ENCODE measurements at regions not wholly inside any gene's neighbourhood (a gene's known extent, or its start where the extent isn't known, plus 50 kb on each side); places are given as distances from the start of the nearest gene placed in this dataset.

DNA sequence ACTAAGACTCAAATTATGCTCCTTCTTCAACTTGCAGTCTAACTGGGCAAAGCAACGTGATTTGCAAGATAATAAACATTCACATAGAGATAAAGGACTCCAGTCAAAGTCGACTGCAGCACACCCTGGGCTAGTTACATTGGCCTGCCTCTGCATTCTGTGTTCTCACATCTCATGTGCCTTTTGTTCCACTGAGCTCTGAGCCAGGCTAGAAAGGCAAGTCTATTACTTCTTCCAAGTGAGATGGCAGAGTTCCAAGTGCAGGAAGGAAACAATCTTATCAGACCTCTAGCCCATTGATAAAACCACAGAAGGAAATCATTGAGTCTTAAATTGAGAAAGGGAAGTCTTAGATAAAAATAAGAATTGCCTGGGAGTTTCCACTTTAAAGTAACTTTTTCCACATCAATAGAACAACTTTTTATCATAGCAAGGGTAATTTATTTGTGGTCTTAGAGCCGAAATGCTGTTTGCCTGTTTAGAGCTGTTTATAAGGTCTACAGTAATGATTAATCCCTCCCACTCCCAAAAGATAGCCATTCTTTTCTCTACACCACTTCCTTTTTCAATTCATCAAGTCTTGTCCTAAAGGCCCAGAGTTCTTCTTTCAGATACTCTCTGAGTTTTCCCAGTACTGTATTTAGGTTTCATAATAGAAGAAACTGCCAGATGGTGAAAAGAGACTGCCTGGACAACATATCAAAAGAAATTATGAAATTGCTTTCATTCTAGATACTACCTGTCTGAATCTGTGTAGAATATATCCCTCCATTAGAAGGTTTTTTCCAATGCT is 200.2 kb downstream of the GUCY2F start:
- Histone ChIP-seq H4K5ac (ENCODE audit: insufficient read length, low read depth, low read length) (no peak overlapping the region), H3K23me2 (ENCODE audit: low read depth, low read length) (no peaks in the 10 kb centered on the region), H3K18ac (ENCODE audit: extremely low read depth, low read length) (no peak overlapping the region), H3K4me2 (ENCODE audit: insufficient read depth in 1 of 2, low read depth in 2 of 2, low read length in 2 of 2) (no peak overlapping the region), H3K79me2 (ENCODE audit: control insufficient read depth in 1 of 2, insufficient read depth in 2 of 2, low read length in 2 of 2) (no peaks in the 10 kb centered on the region), H4K20me1 (replicated peaks in 1 of 2; ENCODE audit: control insufficient read depth in 1 of 2, insufficient read depth in 2 of 2, low read length in 2 of 2) (no peaks in the 10 kb centered on the region), H2BK5ac (ENCODE audit: low read depth, low read length) (no peak overlapping the region), H4K8ac (ENCODE audit: extremely low read depth, insufficient read depth, low read length) (no peak overlapping the region), H2BK15ac (ENCODE audit: low read length) (no peak overlapping the region), H3K4me3 (ENCODE audit: extremely low read depth in 1 of 4, insufficient read depth in 2 of 4, low read depth in 3 of 4, low read length in 4 of 4) (no peak overlapping the region), H3K27me3 (replicated peaks in 1 of 4; ENCODE audit: control insufficient read depth in 3 of 4, extremely low read depth in 1 of 4, insufficient read depth in 3 of 4, low read length in 3 of 4) (no peaks in the 10 kb centered on the region), H2AK5ac (ENCODE audit: low read depth, low read length) (no peak overlapping the region), H2BK12ac (ENCODE audit: low read depth, low read length) (no peak overlapping the region), H3K4ac (replicated peaks; ENCODE audit: insufficient read length, low read depth, low read length) (no peak overlapping the region), H3K36me3 (ENCODE audit: control insufficient read depth in 2 of 4, insufficient read depth in 4 of 4, low read length in 3 of 4) (no peaks in the 10 kb centered on the region), H3K27ac (ENCODE audit: low read depth, low read length) (no peak overlapping the region), H3K14ac (ENCODE audit: insufficient read length) (no peak overlapping the region), H2AFZ (ENCODE audit: low read length) (no peak overlapping the region), H3K9ac (replicated peaks in 1 of 4; ENCODE audit: extremely low read depth in 1 of 4, low read depth in 3 of 4, low read length in 3 of 4) (no peak overlapping the region), H3K23ac (ENCODE audit: insufficient read length) (no peak overlapping the region), H2BK120ac (replicated peaks; ENCODE audit: low read depth, low read length) (no peak overlapping the region), H3K79me1 (ENCODE audit: low read depth, low read length) (no peaks in the 10 kb centered on the region), H3K56ac (replicated peaks; ENCODE audit: insufficient read length, low read depth, low read length) (no peak overlapping the region), H4K91ac (replicated peaks; ENCODE audit: insufficient read length, low read length) (no peak overlapping the region), H3K9me3 (ENCODE audit: insufficient read depth in 2 of 2, low read depth in 1 of 2, low read length in 1 of 2) (no peaks in the 10 kb centered on the region), H3K4me1 (replicated peaks in 1 of 4; ENCODE audit: control insufficient read depth in 3 of 4, insufficient read depth in 4 of 4, low read length in 3 of 4) (no peaks in the 10 kb centered on the region), H2BK20ac (ENCODE audit: low read length) (no peak overlapping the region)
- DNase-seq (ENCODE audit: low read depth in 1 of 2, low spot score in 2 of 2) (no peak), FAIRE-seq (peak; percentile 74)
- ChIA-PET POLR2A (ENCODE audit: partially characterized antibody) (no interaction called here), CTCF (ENCODE audit: partially characterized antibody) (no interaction called here)
- TF ChIP-seq HDAC6 (IDR thresholded peaks at IDR 0.05; ENCODE audit: low read depth, low read length) (no peak), NRF1 (IDR thresholded peaks at IDR 0.05; ENCODE audit: low read depth, low read length) (no peak), BACH1 (IDR thresholded peaks at IDR 0.05; ENCODE audit: low read length) (no peak), MAFK (IDR thresholded peaks at IDR 0.05; ENCODE audit: low read depth, low read length) (no peak)
- WGBS, 2 experiments (ENCODE audit: extremely low coverage in 1 of 2, insufficient coverage in 1 of 2, insufficient read length in 1 of 2, insufficient replicate concordance in 2 of 2, low coverage in 1 of 2, low lambda C conversion rate in 2 of 2, missing lambda C conversion rate in 1 of 2), result 39% methylated on average over 3 of the region's 3 CpGs; no CpG with 5 or more reads in 1 of the 2 experiments
